ENCODE measurements at regions not wholly inside any gene's neighbourhood (a gene's known extent, or its start where the extent isn't known, plus 50 kb on each side); places are given as distances from the start of the nearest gene placed in this dataset.

GRCh38 chr2:193461431-193461934 is 1266.8 kb upstream of the TMEFF2 start:
- TF ChIP-seq CTCF (conservative IDR thresholded peaks at IDR 0.05; ENCODE audit: low read depth, low read length) (no peak), EZH2 (IDR thresholded peaks at IDR 0.05; ENCODE audit: borderline replicate concordance, low read depth, low read length, poor library complexity, severe bottlenecking) (no peak)
